SH-SY5Y (cell line): ENCODE measurements at regions not wholly inside any gene's neighbourhood (a gene's known extent, or its start where the extent isn't known, plus 50 kb on each side); places are given as distances from the start of the nearest gene placed in this dataset.

Source experiments
- GATA2 ChIP-seq: IDR thresholded peaks from 2 replicates; pipeline ENCODE4 v1.6.1; 2011; ENCODE audit warnings: mild to moderate bottlenecking, low read depth, low read length
- GATA3 ChIP-seq: IDR thresholded peaks from 2 replicates; pipeline ENCODE4 v1.6.1; 2011; ENCODE audit warnings: low read depth, mild to moderate bottlenecking, low read length, moderate library complexity

- TF ChIP-seq GATA2 (no peak), GATA3 (no peak)
These were observed 88.2 kb upstream of the WNT4 start for GRCh38 chr1:22231068-22231593.
